ENCODE measurements at regions not wholly inside any gene's neighbourhood (a gene's known extent, or its start where the extent isn't known, plus 50 kb on each side); places are given as distances from the start of the nearest gene placed in this dataset.

DNA sequence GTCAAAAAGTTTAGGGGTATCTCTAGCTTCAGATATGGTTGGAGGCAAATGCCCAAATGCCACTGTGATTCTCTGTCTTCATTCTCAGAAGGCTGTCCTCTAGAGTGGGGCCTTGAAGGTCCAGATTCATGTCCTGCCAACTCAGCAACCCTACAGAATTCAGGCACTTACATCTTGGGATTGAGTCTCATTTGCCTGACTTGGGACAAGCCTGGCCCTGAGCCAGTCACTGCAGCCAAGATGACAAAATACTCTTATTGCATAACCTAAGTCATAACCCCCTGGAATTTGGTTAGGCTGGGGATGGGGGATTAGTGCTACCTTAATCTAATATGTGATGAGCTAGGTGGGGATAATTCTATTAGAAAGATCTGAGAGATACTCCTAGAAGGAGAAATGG, 100.5 kb downstream of the AREG start:
- TF ChIP-seq POLR2A (IDR thresholded peaks at IDR 0.05) = no peak
- TF ChIP-seq, protein P1, sequence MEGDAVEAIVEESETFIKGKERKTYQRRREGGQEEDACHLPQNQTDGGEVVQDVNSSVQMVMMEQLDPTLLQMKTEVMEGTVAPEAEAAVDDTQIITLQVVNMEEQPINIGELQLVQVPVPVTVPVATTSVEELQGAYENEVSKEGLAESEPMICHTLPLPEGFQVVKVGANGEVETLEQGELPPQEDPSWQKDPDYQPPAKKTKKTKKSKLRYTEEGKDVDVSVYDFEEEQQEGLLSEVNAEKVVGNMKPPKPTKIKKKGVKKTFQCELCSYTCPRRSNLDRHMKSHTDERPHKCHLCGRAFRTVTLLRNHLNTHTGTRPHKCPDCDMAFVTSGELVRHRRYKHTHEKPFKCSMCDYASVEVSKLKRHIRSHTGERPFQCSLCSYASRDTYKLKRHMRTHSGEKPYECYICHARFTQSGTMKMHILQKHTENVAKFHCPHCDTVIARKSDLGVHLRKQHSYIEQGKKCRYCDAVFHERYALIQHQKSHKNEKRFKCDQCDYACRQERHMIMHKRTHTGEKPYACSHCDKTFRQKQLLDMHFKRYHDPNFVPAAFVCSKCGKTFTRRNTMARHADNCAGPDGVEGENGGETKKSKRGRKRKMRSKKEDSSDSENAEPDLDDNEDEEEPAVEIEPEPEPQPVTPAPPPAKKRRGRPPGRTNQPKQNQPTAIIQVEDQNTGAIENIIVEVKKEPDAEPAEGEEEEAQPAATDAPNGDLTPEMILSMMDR (IDR thresholded peaks at IDR 0.05) = no peak

All from lower leg skin (tissue), 3 donors.